Gastrocnemius medialis (tissue), 4 donors: ENCODE measurements at regions not wholly inside any gene's neighbourhood (a gene's known extent, or its start where the extent isn't known, plus 50 kb on each side); places are given as distances from the start of the nearest gene placed in this dataset.

Experiments
- ATAC-seq, 2 donors: fragments of 150-250 bp; one replicate each; pipeline ENCODE4 v1.9.1; 2016
- DNase-seq, 2 donors: peaks; one replicate each; pipeline ENCODE4 v3.0.0-alpha.2; 2019
- H3K27ac ChIP-seq, 4 donors: fragments of 200-600 bp; sonication (generic); 1 replicate in 1 of 4; 2 replicates in 3 of 4; pipeline ENCODE4 v1.5.1; 2016 to 2018; ENCODE audit warnings: mild to moderate bottlenecking in 2 of 4, moderate library complexity in 1 of 4
- H3K27me3 ChIP-seq, 3 donors: fragments of 200-600 bp; sonication (generic) in 2 of 3; 1 replicate in 1 of 3; 2 replicates in 2 of 3; pipeline versions ENCODE4 v1.5.1 to v1.6.0; 2016 to 2019; ENCODE audit warnings: mild to moderate bottlenecking in 1 of 3, moderate library complexity in 1 of 3
- H3K36me3 ChIP-seq, 2 donors: fragments of 200-600 bp; sonication (generic) in 1 of 2; one replicate each; pipeline ENCODE4 v1.5.1; 2017 to 2018
- H3K4me1 ChIP-seq, 2 donors: fragments of 200-600 bp; sonication (generic) in 1 of 2; one replicate each; pipeline ENCODE4 v1.5.1; 2016 to 2017; ENCODE audit warnings: mild to moderate bottlenecking in 2 of 2
- H3K4me3 ChIP-seq, 4 donors: fragments of 200-600 bp; sonication (generic) in 3 of 4; 1 replicate in 1 of 4; 2 replicates in 3 of 4; pipeline ENCODE4 v1.5.1; 2016 to 2019; ENCODE audit warnings: mild to moderate bottlenecking in 2 of 4
- H3K9me3 ChIP-seq, 3 donors: fragments of 200-600 bp; sonication (generic) in 2 of 3; 1 replicate in 1 of 3; 2 replicates in 2 of 3; pipeline ENCODE4 v1.5.1; 2016 to 2019
- CTCF ChIP-seq, 5 experiments: fragments of 450-650 bp in 3 of 5; fragments of 200-600 bp in 2 of 5; sonication (generic) in 2 of 5; IDR thresholded peaks in 4 of 5; conservative IDR thresholded peaks in 1 of 5; 1 replicate in 4 of 5; 2 replicates in 1 of 5; pipeline ENCODE4 v1.5.1; 2016 to 2019; ENCODE audit warnings: antibody characterized with exemption in 5 of 5, mild to moderate bottlenecking in 3 of 5, moderate library complexity in 3 of 5
- POLR2A ChIP-seq, 2 donors: fragments of 450-650 bp; IDR thresholded peaks; one replicate each; pipeline ENCODE4 v1.6.1; 2017; ENCODE audit warnings: antibody characterized with exemption in 2 of 2, mild to moderate bottlenecking in 2 of 2, moderate library complexity in 2 of 2
- in situ Hi-C, 4 donors: fragments of 200-750 bp; cut with MboI; loops; one replicate each; pipeline versions ENCODE4 v1.15.0 to v1.8.0; 2017; ENCODE audit warnings: low sequenced_read_pairs in 4 of 4
- intact Hi-C: fragments of 100-400 bp; cut with DNase I; formaldehyde crosslinking; loops from one replicate; pipeline ENCODE4 v1.15.1; 2023; ENCODE audit warnings: low total_unique reads

DNA sequence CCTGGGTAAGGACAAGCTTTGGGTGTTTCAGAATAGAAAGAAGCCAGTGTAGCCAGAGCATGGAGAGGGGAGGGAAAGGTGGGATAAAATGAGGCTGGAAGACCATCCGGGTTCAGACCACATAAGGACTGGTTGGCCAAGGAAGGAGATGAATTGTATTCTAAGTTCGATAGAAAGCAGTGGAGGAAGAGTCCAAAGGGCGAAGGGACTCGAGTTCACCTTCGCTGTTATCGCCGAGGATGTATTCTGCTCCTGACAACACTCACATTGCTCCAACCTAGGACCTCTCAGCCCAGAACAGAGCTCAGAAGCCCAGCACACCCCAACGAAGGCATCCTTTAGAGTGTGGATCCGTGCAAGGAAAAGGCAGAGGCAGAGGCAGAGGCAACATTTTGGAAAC lies 133.1 kb upstream of the EPB41L4A start:
- Histone ChIP-seq H3K4me1 (peaks cover 0 to 10% of the 10 kb centered on the region in 2 donors), H3K27ac (no peak overlapping the region), H3K9me3 (no peaks in the 10 kb centered on the region), H3K36me3 (no peaks in the 10 kb centered on the region), H3K4me3 (no peak overlapping the region), H3K27me3 (no peaks in the 10 kb centered on the region)
- in situ Hi-C loops (loop anchor here (5.0 to 25.0 kb wide), 3 partner anchors 200 to 385 kb away; no protein-coding TSS in a partner anchor), intact Hi-C loops (no loop called here)
- no peak for TF ChIP-seq CTCF (IDR thresholded peaks at IDR 0.05 in 4 of 5, conservative IDR thresholded peaks at IDR 0.05 in 1 of 5)
- TF ChIP-seq POLR2A (IDR thresholded peaks at IDR 0.05) = no peak
- DNase-seq (no peak), ATAC-seq (no peak)

DNA sequence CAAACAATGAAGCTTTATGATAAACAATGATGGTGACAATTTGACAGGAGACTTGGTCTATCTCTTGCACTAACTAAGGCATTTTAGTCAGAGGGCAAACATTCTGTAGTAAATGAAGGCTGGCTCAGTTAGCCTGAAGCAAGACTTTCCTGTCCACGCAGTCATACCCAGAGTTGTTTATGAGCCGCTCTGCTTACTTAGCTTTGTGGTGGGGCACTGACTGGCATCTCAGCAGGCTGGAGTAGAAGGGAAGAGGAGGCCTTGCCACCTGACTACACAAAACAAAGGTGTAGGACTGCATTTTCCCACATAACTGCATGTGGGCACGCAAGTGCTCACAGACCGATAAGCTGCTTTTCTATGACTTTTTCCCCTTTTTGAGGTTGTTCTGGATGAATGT lies 133.7 kb upstream of the EPB41L4A start:
- Histone ChIP-seq H3K27me3 (no peaks in the 10 kb centered on the region), H3K36me3 (no peaks in the 10 kb centered on the region), H3K9me3 (no peaks in the 10 kb centered on the region), H3K4me1 (peaks cover 0 to 10% of the 10 kb centered on the region in 2 donors), H3K27ac (no peak overlapping the region), H3K4me3 (no peak overlapping the region)
- in situ Hi-C loops = loop anchor here (5.0 to 25.0 kb wide), 3 partner anchors 200 to 385 kb away; no protein-coding TSS in a partner anchor
- no peak for ATAC-seq
- intact Hi-C loops = no loop called here
- no peak for DNase-seq
- TF ChIP-seq POLR2A (IDR thresholded peaks at IDR 0.05) = no peak
- no peak for TF ChIP-seq CTCF (IDR thresholded peaks at IDR 0.05 in 4 of 5, conservative IDR thresholded peaks at IDR 0.05 in 1 of 5)

DNA sequence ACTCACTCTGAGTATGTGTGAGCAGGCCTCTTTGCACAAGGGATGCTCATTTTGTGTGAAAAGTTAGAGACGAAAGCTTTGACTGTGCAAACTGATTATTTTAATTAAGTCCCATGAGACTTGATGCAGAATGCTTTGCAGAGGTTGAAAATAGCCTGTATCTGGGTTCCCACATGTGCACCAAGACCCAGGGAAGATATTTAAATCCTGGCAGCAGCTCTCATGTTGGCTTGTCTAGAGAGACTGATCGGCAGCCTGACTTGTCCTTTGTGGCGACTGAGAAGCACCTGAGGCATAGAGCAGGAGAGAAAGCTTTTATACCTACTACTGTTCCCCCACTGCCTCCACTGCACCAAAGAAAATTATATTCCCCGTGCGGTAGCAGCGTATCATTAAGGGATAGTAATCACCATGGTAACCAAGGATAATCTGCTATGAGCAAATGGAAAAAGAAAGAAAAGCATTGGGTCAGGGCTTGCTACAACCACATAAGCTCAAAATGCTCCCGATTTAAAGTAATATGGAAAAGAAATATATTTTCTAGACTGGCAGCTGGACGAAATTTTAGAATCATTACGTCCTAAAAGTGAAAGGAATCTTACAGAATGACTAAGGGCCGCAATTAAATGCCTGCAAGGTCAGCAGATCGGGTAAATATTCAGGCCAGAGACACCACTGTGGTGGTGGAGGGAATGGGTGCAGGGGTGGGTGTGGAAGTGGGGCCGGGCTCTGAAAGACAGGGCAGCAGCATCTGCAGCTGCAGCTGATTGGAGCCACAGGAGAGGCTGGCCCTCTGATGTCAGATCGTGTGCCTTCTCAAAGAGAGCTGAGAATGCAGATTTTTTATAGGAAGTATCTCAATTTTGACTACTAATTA lies 135.3 kb upstream of the EPB41L4A start:
- H3K9me3 ChIP-seq = no peaks in the 10 kb centered on the region
- in situ Hi-C loops = loop anchor here (5.0 to 25.0 kb wide), 3 partner anchors 198 to 383 kb away; no protein-coding TSS in a partner anchor
- intact Hi-C loops = no loop called here
- no peaks in the 10 kb centered on the region for H3K36me3 ChIP-seq
- peak overlapping the region in 1 of 4 donors; percentile 8 for H3K4me3 ChIP-seq
- ATAC-seq = no peak
- H3K27me3 ChIP-seq = no peaks in the 10 kb centered on the region
- no peak for TF ChIP-seq POLR2A (IDR thresholded peaks at IDR 0.05)
- no peak for TF ChIP-seq CTCF (IDR thresholded peaks at IDR 0.05 in 4 of 5, conservative IDR thresholded peaks at IDR 0.05 in 1 of 5)
- peaks cover 0 to 10% of the 10 kb centered on the region in 2 donors for H3K4me1 ChIP-seq
- H3K27ac ChIP-seq = no peak overlapping the region
- no peak for DNase-seq

GRCh38 chr5:112555197-112555596 lies 136.1 kb upstream of the EPB41L4A start:
- TF ChIP-seq CTCF (IDR thresholded peaks at IDR 0.05 in 4 of 5, conservative IDR thresholded peaks at IDR 0.05 in 1 of 5) = no peak
- no peak for TF ChIP-seq POLR2A (IDR thresholded peaks at IDR 0.05)

More at GRCh38 chr5:112555197-112555596, 136.1 kb upstream of the EPB41L4A start:
- H3K4me3 ChIP-seq = no peak overlapping the region
- no peak for ATAC-seq
- no peaks in the 10 kb centered on the region for H3K27me3 ChIP-seq
- intact Hi-C loops (no loop called here), in situ Hi-C loops (loop anchor here in 1 of 4 donors (25.0 kb wide), 1 partner anchor 382 kb away; no protein-coding TSS in a partner anchor)
- DNase-seq = no peak
- peaks cover 0 to 10% of the 10 kb centered on the region in 2 donors for H3K4me1 ChIP-seq
- H3K27ac ChIP-seq = no peak overlapping the region
- H3K36me3 ChIP-seq = no peaks in the 10 kb centered on the region
- no peaks in the 10 kb centered on the region for H3K9me3 ChIP-seq
